SK-N-SH (cell line): ENCODE measurements at regions not wholly inside any gene's neighbourhood (a gene's known extent, or its start where the extent isn't known, plus 50 kb on each side); places are given as distances from the start of the nearest gene placed in this dataset.

Experiments
- CTCF ChIA-PET: fragments of 300-600, 350-600 bp; formaldehyde crosslinking; extraction: SDS; loops from one replicate; lab custom pipeline; 2021; lab: Yijun Ruan, JAX
- POLR2A ChIA-PET: fragments of 350-600 bp; sonication (Branson Sonifier 250); formaldehyde crosslinking; extraction: SDS; loops from one replicate; lab custom pipeline; 2020; ENCODE audit warnings: antibody characterized with exemption, inconsistent platforms; lab: Yijun Ruan, JAX
- DNase-seq: peaks from one replicate; pipeline ENCODE4 v3.0.0; 2012
- H2AFZ ChIP-seq: fragments of 200-600 bp; sonication (generic); 2 replicates; pipeline ENCODE4 v1.8.1; 2016; ENCODE audit warnings: antibody characterized with exemption, mild to moderate bottlenecking, low read depth
- H3F3A ChIP-seq: fragments of 200-600 bp; sonication (generic); replicated peaks from 2 replicates; pipeline ENCODE3; 2016; ENCODE audit warnings: antibody characterized with exemption, mild to moderate bottlenecking; ENCODE audit not compliant: insufficient read depth
- H3K27ac ChIP-seq, 2 experiments: fragments of 200-500 bp in 1 of 2; fragments of 200-600 bp in 1 of 2; sonication (Bioruptor generic) in 1 of 2; sonication (generic), shearing (Covaris generic) in 1 of 2; 2 replicates each; pipeline versions ENCODE4 v1.5.1 to v1.6.1; 2014 to 2016; ENCODE audit warnings: low read depth in 2 of 2, inconsistent platforms in 1 of 2, low read length in 1 of 2, mild to moderate bottlenecking in 1 of 2, mixed read lengths in 1 of 2
- H3K27me3 ChIP-seq: fragments of 200-600 bp; sonication (generic), shearing (Covaris generic); 2 replicates; pipeline ENCODE4 v1.6.1; 2016; ENCODE audit warnings: mixed run types; ENCODE audit not compliant: insufficient read depth
- H3K36me3 ChIP-seq, 2 experiments: fragments of 200-500 bp in 1 of 2; fragments of 200-600 bp in 1 of 2; sonication (Bioruptor generic) in 1 of 2; sonication (generic) in 1 of 2; replicated peaks in 1 of 2; 2 replicates each; pipeline versions ENCODE3 to v1.5.1; 2014 to 2016; ENCODE audit warnings: low read length in 1 of 2, mild to moderate bottlenecking in 1 of 2; ENCODE audit not compliant: insufficient read depth in 2 of 2, control insufficient read depth in 1 of 2
- H3K4me1 ChIP-seq, 2 experiments: fragments of 200-500 bp in 1 of 2; fragments of 200-600 bp in 1 of 2; sonication (Bioruptor generic) in 1 of 2; sonication (generic), shearing (Covaris generic) in 1 of 2; 2 replicates each; pipeline versions ENCODE4 v1.5.1 to v1.6.1; 2014 to 2016; ENCODE audit warnings: low read depth in 1 of 2, low read length in 1 of 2, mixed run types in 1 of 2; ENCODE audit not compliant: insufficient read depth in 2 of 2, control insufficient read depth in 1 of 2
- H3K4me2 ChIP-seq: fragments of 200-600 bp; sonication (generic), shearing (Covaris generic); 2 replicates; pipeline ENCODE4 v1.6.1; 2017; ENCODE audit warnings: mixed run types
- H3K4me3 ChIP-seq, 2 experiments: fragments of 200-500 bp in 1 of 2; fragments of 200-600 bp in 1 of 2; sonication (Bioruptor generic) in 1 of 2; sonication (generic), shearing (Covaris generic) in 1 of 2; 2 replicates each; pipeline versions ENCODE4 v1.5.1 to v1.8.1; 2014 to 2016; ENCODE audit warnings: low read depth in 2 of 2, inconsistent platforms in 1 of 2, low read length in 1 of 2, mild to moderate bottlenecking in 1 of 2, mixed read lengths in 1 of 2, moderate library complexity in 1 of 2
- H3K79me2 ChIP-seq: fragments of 200-600 bp; sonication (generic); 2 replicates; pipeline ENCODE4 v1.8.1; 2017; ENCODE audit warnings: mild to moderate bottlenecking; ENCODE audit not compliant: insufficient read depth
- H3K9ac ChIP-seq: fragments of 200-600 bp; sonication (generic); 2 replicates; pipeline ENCODE4 v1.6.1; 2017; ENCODE audit warnings: mixed run types
- H3K9me2 ChIP-seq: fragments of 200-600 bp; sonication (generic); 2 replicates; pipeline ENCODE4 v1.6.1; 2017; ENCODE audit warnings: mixed run types
- H3K9me3 ChIP-seq: fragments of 200-600 bp; sonication (generic); 2 replicates; pipeline ENCODE4 v1.6.1; 2017; ENCODE audit warnings: mixed run types, mild to moderate bottlenecking, moderate library complexity
- H4K20me1 ChIP-seq: fragments of 200-600 bp; sonication (generic); 2 replicates; pipeline ENCODE4 v1.6.1; 2017; ENCODE audit warnings: mild to moderate bottlenecking, mixed run types; ENCODE audit not compliant: insufficient read depth
- CHD2 ChIP-seq: fragments of 150-350 bp; IDR thresholded peaks from 2 replicates; pipeline ENCODE4 v1.6.1; 2018; ENCODE audit warnings: low read length; ENCODE audit not compliant: partially characterized antibody
- CTCF ChIP-seq: fragments of 200-600 bp; sonication (generic); IDR thresholded peaks from 2 replicates; pipeline ENCODE4 v1.6.1; 2017; ENCODE audit warnings: antibody characterized with exemption, mild to moderate bottlenecking, moderate library complexity
- ELF1 ChIP-seq: IDR thresholded peaks from 2 replicates; pipeline ENCODE4 v1.4.0; 2012
- EP300 ChIP-seq, 2 experiments: IDR thresholded peaks; 2 replicates each; pipeline versions ENCODE4 v1.4.0 to v1.6.1; 2012; ENCODE audit warnings: borderline replicate concordance in 1 of 2, low read depth in 1 of 2, low read length in 1 of 2
- EZH2phosphoT487 ChIP-seq: fragments of 200-600 bp; sonication (generic); IDR thresholded peaks from 2 replicates; pipeline ENCODE4 v1.6.1; 2017; ENCODE audit warnings: low read depth, mixed run types, mild to moderate bottlenecking, antibody characterized with exemption, moderate library complexity, borderline replicate concordance
- FOXJ3 ChIP-seq: sonication (generic); formaldehyde crosslinking; IDR thresholded peaks from 2 replicates; pipeline ENCODE4 v1.5.1; 2020; ENCODE audit warnings: mild to moderate bottlenecking, missing genetic modification reagents
- FOXM1 ChIP-seq: IDR thresholded peaks from 2 replicates; pipeline ENCODE4 v1.4.0; 2012; ENCODE audit warnings: low read depth, mild to moderate bottlenecking
- JUND ChIP-seq: IDR thresholded peaks from 2 replicates; pipeline ENCODE4 v1.4.0; 2012
- MAX ChIP-seq: IDR thresholded peaks from 2 replicates; pipeline ENCODE4 v1.4.0; 2012; ENCODE audit warnings: low read depth
- MXI1 ChIP-seq: IDR thresholded peaks from 2 replicates; pipeline ENCODE4 v1.6.1; 2012; ENCODE audit warnings: mild to moderate bottlenecking, low read depth, low read length, improper control_type of control experiment
- PBX3 ChIP-seq: IDR thresholded peaks from 2 replicates; pipeline ENCODE4; 2012
- POLR2AphosphoS5 ChIP-seq: IDR thresholded peaks from 2 replicates; pipeline ENCODE4 v1.6.1; 2012; ENCODE audit warnings: low read depth, low read length
- RCOR1 ChIP-seq: fragments of 150-350 bp; IDR thresholded peaks from 2 replicates; pipeline ENCODE4 v1.6.1; 2017; ENCODE audit warnings: antibody characterized with exemption, low read length
- RFX5 ChIP-seq: IDR thresholded peaks from 2 replicates; pipeline ENCODE4 v1.6.1; 2012; ENCODE audit warnings: mild to moderate bottlenecking, improper control_type of control experiment, low read length
- SMC3 ChIP-seq: IDR thresholded peaks from 2 replicates; pipeline ENCODE4 v1.6.1; 2012; ENCODE audit warnings: low read depth, low read length, improper control_type of control experiment
- TEAD4 ChIP-seq: IDR thresholded peaks from 2 replicates; pipeline ENCODE4 v1.4.0; 2012; ENCODE audit warnings: mild to moderate bottlenecking, borderline replicate concordance; ENCODE audit not compliant: insufficient read depth
- USF1 ChIP-seq: IDR thresholded peaks from 2 replicates; pipeline ENCODE4 v1.4.0; 2012; ENCODE audit warnings: low read depth, borderline replicate concordance
- USF2 ChIP-seq: fragments of 150-350 bp; IDR thresholded peaks from 2 replicates; pipeline ENCODE4 v1.6.1; 2017; ENCODE audit warnings: antibody characterized with exemption, low read length, low read depth, borderline replicate concordance
- ZBTB33 ChIP-seq: IDR thresholded peaks from 2 replicates; pipeline ENCODE4 v1.4.0; 2012; ENCODE audit warnings: low read depth, borderline replicate concordance
- WGBS: methylation state at CpG from one replicate; pipeline ENCODE4 v1.1.6; 2017; ENCODE audit warnings: low lambda C conversion rate; 5-methylcytosine and 5-hydroxymethylcytosine counted together

- TF ChIP-seq EZH2phosphoT487 (no peak), SMC3 (no peak), PBX3 (no peak), POLR2AphosphoS5 (no peak), JUND (no peak), CHD2 (no peak), CTCF (no peak)
Measured at GRCh38 chr13:90766386-90766902, 581.0 kb upstream of the MIR17HG start (continued).

GRCh38 chr13:90768116-90768515 lies 579.4 kb upstream of the MIR17HG start:
- 78% methylated on average over 3 of the region's 3 CpGs for WGBS
- no peaks in the 10 kb centered on the region for H3F3A ChIP-seq
- H3K9me2 ChIP-seq = no peaks in the 10 kb centered on the region
- H3K9me3 ChIP-seq = no peaks in the 10 kb centered on the region; the same call in 1 of the 2 replicates
- no peak overlapping the region for H3K9ac ChIP-seq
- TF ChIP-seq RFX5 (no peak), RCOR1 (no peak), POLR2AphosphoS5 (no peak), FOXM1 (no peak), MXI1 (no peak), TEAD4 (no peak), EP300 (IDR thresholded peaks at IDR 0.05; ENCODE audit: borderline replicate concordance in 1 of 2, low read depth in 1 of 2, low read length in 1 of 2) (no peak), USF1 (no peak), ZBTB33 (no peak), JUND (no peak), PBX3 (no peak), EZH2phosphoT487 (no peak), FOXJ3 (CRISPR knock-in tag) (no peak), USF2 (no peak), MAX (no peak), ELF1 (no peak)
- ChIA-PET CTCF (no interaction called here), POLR2A (no interaction called here)
- H4K20me1 ChIP-seq = no peaks in the 10 kb centered on the region
- H3K4me1 ChIP-seq = peaks cover 0 to 7% of the 10 kb centered on the region in 2 experiments; a peak in 2 of 4 replicates
- no peak overlapping the region for H3K4me2 ChIP-seq
- H3K79me2 ChIP-seq = no peaks in the 10 kb centered on the region
- H2AFZ ChIP-seq = no peak overlapping the region
- no peaks in the 10 kb centered on the region for H3K36me3 ChIP-seq
- no peak for DNase-seq
- H3K4me3 ChIP-seq = no peak overlapping the region
- no peak overlapping the region for H3K27ac ChIP-seq
- H3K27me3 ChIP-seq = no peaks in the 10 kb centered on the region
